ENCODE measurements at regions not wholly inside any gene's neighbourhood (a gene's known extent, or its start where the extent isn't known, plus 50 kb on each side); places are given as distances from the start of the nearest gene placed in this dataset.
"Not testable (repeated sequence)": the region's sequence is repeated elsewhere in the genome, so short reads cannot be mapped to it uniquely, and the experiment has no call there.

- DNase-seq = no peak
Measured at GRCh38 chr13:50460358-50460757, 383.1 kb downstream of the DLEU7 start.

GRCh38 chr13:50461189-50461588 lies 382.3 kb downstream of the DLEU7 start:
- no peak for DNase-seq

GRCh38 chr13:50463719-50464118 lies 379.8 kb downstream of the DLEU7 start:
- DNase-seq = no peak

- no peak for DNase-seq
Measured at GRCh38 chr13:50464349-50465251, 378.9 kb downstream of the DLEU7 start.

GRCh38 chr13:50466456-50466855 lies 377.0 kb downstream of the DLEU7 start:
- no peak for DNase-seq

- no peak for DNase-seq
Measured at GRCh38 chr13:50467156-50468110, 376.1 kb downstream of the DLEU7 start.

- DNase-seq = no peak
Measured at GRCh38 chr13:50468849-50469669, 374.4 kb downstream of the DLEU7 start.

- not testable (repeated sequence) for DNase-seq
Measured at GRCh38 chr13:50473050-50473449, 370.4 kb downstream of the DLEU7 start.

GRCh38 chr13:50474088-50474662 lies 369.3 kb downstream of the DLEU7 start:
- no peak for DNase-seq

- DNase-seq = no peak
Measured at GRCh38 chr13:50476577-50477285, 366.8 kb downstream of the DLEU7 start.

- DNase-seq = no peak
Measured at GRCh38 chr13:50481936-50482335, 361.6 kb downstream of the DLEU7 start.

- no peak for DNase-seq
Measured at GRCh38 chr13:50483416-50483815, 360.1 kb downstream of the DLEU7 start.

GRCh38 chr13:50484472-50485113 lies 358.9 kb downstream of the DLEU7 start:
- DNase-seq = no peak

- peak; percentile 23 for DNase-seq
Measured at GRCh38 chr13:50485979-50486935, 357.2 kb downstream of the DLEU7 start.

- no peak for DNase-seq
Measured at GRCh38 chr13:50493683-50494082, 349.8 kb downstream of the DLEU7 start.

- no peak for DNase-seq
Measured at GRCh38 chr13:50494138-50494537, 349.4 kb downstream of the DLEU7 start.

- DNase-seq = not testable (repeated sequence)
Measured at GRCh38 chr13:50503212-50503611, 340.3 kb downstream of the DLEU7 start.

GRCh38 chr13:50509167-50509566 lies 334.3 kb downstream of the DLEU7 start:
- DNase-seq = no peak

GRCh38 chr13:50509771-50510441 lies 333.6 kb downstream of the DLEU7 start:
- no peak for DNase-seq

All from NCI-H1105 (cell line).